H1 (cell line): ENCODE measurements at regions not wholly inside any gene's neighbourhood (a gene's known extent, or its start where the extent isn't known, plus 50 kb on each side); places are given as distances from the start of the nearest gene placed in this dataset.

ENCODE experiments used
- CTCF ChIA-PET: fragments of 300-600 bp; sonication (Branson Sonifier 250); formaldehyde crosslinking; loops from one replicate; lab custom pipeline; 2021; ENCODE audit not compliant: partially characterized antibody; lab: Charles Lee
- POLR2A ChIA-PET: fragments of 300-600 bp; sonication (Branson Sonifier 250); formaldehyde crosslinking; loops from one replicate; lab custom pipeline; 2021; ENCODE audit warnings: inconsistent platforms; ENCODE audit not compliant: partially characterized antibody; lab: Charles Lee
- DNase-seq, 2 experiments: peaks; one replicate each; pipeline versions ENCODE4 v3.0.0 to v3.0.0-alpha.2; 2010 to 2022; ENCODE audit warnings: low spot score in 2 of 2, low read depth in 1 of 2, mixed read lengths in 1 of 2
- FAIRE-seq: peaks from 2 replicates; lab custom pipeline; 2011; peaks lifted over from hg19 to GRCh38; lab: Jason Lieb, UNC
- H2AFZ ChIP-seq: 2 replicates; pipeline ENCODE4 v1.8.1; 2012; ENCODE audit warnings: low read length, inconsistent platforms
- H2AK5ac ChIP-seq: 2 replicates; pipeline ENCODE4 v1.6.1; 2013; ENCODE audit warnings: low read depth, low read length
- H2BK120ac ChIP-seq: replicated peaks from 2 replicates; pipeline ENCODE3; 2013; ENCODE audit warnings: low read depth, low read length, inconsistent platforms
- H2BK12ac ChIP-seq: 2 replicates; pipeline ENCODE4 v1.6.1; 2013; ENCODE audit warnings: low read depth, low read length
- H2BK15ac ChIP-seq: 2 replicates; pipeline ENCODE4 v1.6.1; 2013; ENCODE audit warnings: low read length
- H2BK20ac ChIP-seq: 2 replicates; pipeline ENCODE4 v1.6.1; 2013; ENCODE audit warnings: low read length
- H2BK5ac ChIP-seq: 2 replicates; pipeline ENCODE4 v1.6.1; 2013; ENCODE audit warnings: low read depth, low read length
- H3K14ac ChIP-seq: 2 replicates; pipeline ENCODE4 v1.6.1; 2013; ENCODE audit warnings: inconsistent platforms; ENCODE audit not compliant: insufficient read length
- H3K18ac ChIP-seq: 2 replicates; pipeline ENCODE4 v1.6.1; 2013; ENCODE audit warnings: low read length; ENCODE audit errors: extremely low read depth
- H3K23ac ChIP-seq: 2 replicates; pipeline ENCODE4 v1.6.1; 2013; ENCODE audit warnings: inconsistent platforms; ENCODE audit not compliant: insufficient read length
- H3K23me2 ChIP-seq: 2 replicates; pipeline ENCODE4 v1.6.1; 2013; ENCODE audit warnings: low read depth, low read length
- H3K27ac ChIP-seq: 2 replicates; pipeline ENCODE4 v1.6.1; 2011; ENCODE audit warnings: low read depth, low read length, inconsistent platforms
- H3K27me3 ChIP-seq, 4 experiments: replicated peaks in 1 of 4; 1 replicate in 1 of 4; 2 replicates in 3 of 4; pipeline versions ENCODE4 v1.6.1 to v1.8.1; 2011 to 2013; ENCODE audit warnings: low read length in 3 of 4, mild to moderate bottlenecking in 3 of 4, inconsistent platforms in 2 of 4, mixed read lengths in 2 of 4, moderate library complexity in 1 of 4; ENCODE audit not compliant: control insufficient read depth in 3 of 4, insufficient read depth in 3 of 4; ENCODE audit errors: extremely low read depth in 1 of 4
- H3K36me3 ChIP-seq, 4 experiments: 2 replicates each; pipeline versions ENCODE4 v1.6.1 to v1.8.1; 2011 to 2013; ENCODE audit warnings: mild to moderate bottlenecking in 4 of 4, low read length in 3 of 4, moderate library complexity in 2 of 4, control low read depth in 1 of 4, inconsistent platforms in 1 of 4; ENCODE audit not compliant: insufficient read depth in 4 of 4, control insufficient read depth in 2 of 4
- H3K4ac ChIP-seq: replicated peaks from 2 replicates; pipeline ENCODE3; 2013; ENCODE audit warnings: low read length, low read depth, mixed read lengths, inconsistent platforms; ENCODE audit not compliant: insufficient read length
- H3K4me1 ChIP-seq, 4 experiments: replicated peaks in 1 of 4; 1 replicate in 1 of 4; 2 replicates in 3 of 4; pipeline versions ENCODE4 v1.6.1 to v1.8.1; 2011 to 2013; ENCODE audit warnings: low read length in 3 of 4, inconsistent platforms in 2 of 4, mixed read lengths in 1 of 4; ENCODE audit not compliant: insufficient read depth in 4 of 4, control insufficient read depth in 3 of 4
- H3K4me2 ChIP-seq, 2 experiments: 2 replicates each; pipeline versions ENCODE4 v1.6.1 to v1.8.1; 2011 to 2013; ENCODE audit warnings: low read depth in 2 of 2, low read length in 2 of 2, control low read depth in 1 of 2, inconsistent platforms in 1 of 2, mild to moderate bottlenecking in 1 of 2; ENCODE audit not compliant: insufficient read depth in 1 of 2
- H3K4me3 ChIP-seq, 4 experiments: fragments of 200-600, 300-600 bp in 1 of 4; sonication (generic), shearing (Covaris generic), sonication (Bioruptor Twin) in 1 of 4; 2 replicates each; pipeline versions ENCODE4 v1.5.1 to v1.8.1; 2011 to 2016; ENCODE audit warnings: low read length in 4 of 4, low read depth in 3 of 4, control low read depth in 2 of 4, inconsistent platforms in 2 of 4, mild to moderate bottlenecking in 2 of 4, mixed read lengths in 1 of 4, moderate library complexity in 1 of 4; ENCODE audit not compliant: insufficient read depth in 2 of 4; ENCODE audit errors: extremely low read depth in 1 of 4
- H3K56ac ChIP-seq: replicated peaks from 2 replicates; pipeline ENCODE3; 2013; ENCODE audit warnings: low read depth, mild to moderate bottlenecking, mixed read lengths, low read length, inconsistent platforms; ENCODE audit not compliant: insufficient read length
- H3K79me1 ChIP-seq: 2 replicates; pipeline ENCODE4 v1.6.1; 2013; ENCODE audit warnings: low read depth, low read length, control low read depth
- H3K79me2 ChIP-seq, 2 experiments: 2 replicates each; pipeline versions ENCODE4 v1.6.1 to v1.8.1; 2012 to 2013; ENCODE audit warnings: low read length in 2 of 2, mild to moderate bottlenecking in 2 of 2, inconsistent platforms in 1 of 2; ENCODE audit not compliant: insufficient read depth in 2 of 2, control insufficient read depth in 1 of 2
- H3K9ac ChIP-seq, 4 experiments: replicated peaks in 1 of 4; 1 replicate in 1 of 4; 2 replicates in 3 of 4; pipeline versions ENCODE4 v1.6.1 to v1.8.1; 2011 to 2013; ENCODE audit warnings: low read depth in 3 of 4, low read length in 3 of 4, control low read depth in 2 of 4, mild to moderate bottlenecking in 2 of 4, moderate library complexity in 2 of 4, inconsistent platforms in 1 of 4; ENCODE audit errors: extremely low read depth in 1 of 4
- H3K9me3 ChIP-seq, 2 experiments: 2 replicates each; pipeline versions ENCODE4 v1.6.1 to v1.8.1; 2012 to 2013; ENCODE audit warnings: mild to moderate bottlenecking in 2 of 2, moderate library complexity in 2 of 2, control low read depth in 1 of 2, inconsistent platforms in 1 of 2, low read depth in 1 of 2, low read length in 1 of 2, mixed read lengths in 1 of 2; ENCODE audit not compliant: insufficient read depth in 2 of 2
- H4K20me1 ChIP-seq, 2 experiments: replicated peaks in 1 of 2; 2 replicates each; pipeline versions ENCODE3 to v1.8.1; 2011 to 2013; ENCODE audit warnings: inconsistent platforms in 2 of 2, low read length in 2 of 2, mild to moderate bottlenecking in 1 of 2; ENCODE audit not compliant: insufficient read depth in 2 of 2, control insufficient read depth in 1 of 2
- H4K5ac ChIP-seq: 2 replicates; pipeline ENCODE4 v1.6.1; 2013; ENCODE audit warnings: low read length, low read depth, mixed read lengths, inconsistent platforms; ENCODE audit not compliant: insufficient read length
- H4K8ac ChIP-seq: 2 replicates; pipeline ENCODE4 v1.8.0; 2013; ENCODE audit warnings: mild to moderate bottlenecking, moderate library complexity, low read length, inconsistent platforms; ENCODE audit not compliant: insufficient read depth; ENCODE audit errors: extremely low read depth
- H4K91ac ChIP-seq: replicated peaks from 2 replicates; pipeline ENCODE3; 2013; ENCODE audit warnings: low read length, mixed read lengths, inconsistent platforms; ENCODE audit not compliant: insufficient read length
- MAFK ChIP-seq: IDR thresholded peaks from 2 replicates; pipeline ENCODE4 v1.6.1; 2012; ENCODE audit warnings: low read depth, mild to moderate bottlenecking, improper control_type of control experiment, low read length
- NANOG ChIP-seq: IDR thresholded peaks from 2 replicates; pipeline ENCODE4 v1.6.1; 2011; ENCODE audit warnings: low read length, low read depth, mild to moderate bottlenecking, inconsistent platforms; ENCODE audit not compliant: insufficient read depth, poor library complexity, severe bottlenecking
- RAD21 ChIP-seq, 2 experiments: IDR thresholded peaks in 1 of 2; conservative IDR thresholded peaks in 1 of 2; 2 replicates each; pipeline ENCODE4 v1.6.1; 2011; ENCODE audit warnings: low read depth in 2 of 2, low read length in 2 of 2, improper control_type of control experiment in 1 of 2, inconsistent platforms in 1 of 2, mild to moderate bottlenecking in 1 of 2, moderate library complexity in 1 of 2
- RFX5 ChIP-seq: IDR thresholded peaks from 2 replicates; pipeline ENCODE4 v1.6.1; 2011; ENCODE audit warnings: low read depth, low read length, improper control_type of control experiment, borderline replicate concordance
- SAP30 ChIP-seq: fragments of 300-600 bp; sonication (generic); IDR thresholded peaks from 2 replicates; pipeline ENCODE4 v1.7.1; 2012; ENCODE audit warnings: low read length, moderate library complexity, mild to moderate bottlenecking, inconsistent platforms; ENCODE audit not compliant: insufficient read depth, insufficient replicate concordance
- SIN3A ChIP-seq, 2 experiments: IDR thresholded peaks in 1 of 2; conservative IDR thresholded peaks in 1 of 2; 2 replicates each; pipeline ENCODE4 v1.6.1; 2011 to 2012; ENCODE audit warnings: low read length in 2 of 2, improper control_type of control experiment in 1 of 2, low read depth in 1 of 2, mild to moderate bottlenecking in 1 of 2
- SP4 ChIP-seq: IDR thresholded peaks from 2 replicates; pipeline ENCODE4 v1.6.1; 2012; ENCODE audit warnings: low read length, inconsistent platforms
- TCF12 ChIP-seq: IDR thresholded peaks from 2 replicates; pipeline ENCODE4 v1.6.1; 2011; ENCODE audit warnings: low read depth, mild to moderate bottlenecking, low read length
- WGBS, 2 experiments: shearing (Covaris generic) in 1 of 2; methylation state at CpG; one replicate each; pipeline versions ENCODE4 v1.1.6 to v1.1.7; 2013 to 2015; ENCODE audit warnings: low lambda C conversion rate in 2 of 2, mixed read lengths in 2 of 2, inconsistent platforms in 1 of 2, low coverage in 1 of 2, missing lambda C conversion rate in 1 of 2; ENCODE audit not compliant: insufficient replicate concordance in 2 of 2, insufficient coverage in 1 of 2, insufficient read length in 1 of 2; ENCODE audit errors: extremely low coverage in 1 of 2, missing lambda C conversion rate in 1 of 2; 5-methylcytosine and 5-hydroxymethylcytosine counted together
- TF ChIP-seq, protein P1 (sequence below): IDR thresholded peaks from 2 replicates; pipeline ENCODE4 v1.6.1; 2012; ENCODE audit warnings: inconsistent platforms

DNA sequence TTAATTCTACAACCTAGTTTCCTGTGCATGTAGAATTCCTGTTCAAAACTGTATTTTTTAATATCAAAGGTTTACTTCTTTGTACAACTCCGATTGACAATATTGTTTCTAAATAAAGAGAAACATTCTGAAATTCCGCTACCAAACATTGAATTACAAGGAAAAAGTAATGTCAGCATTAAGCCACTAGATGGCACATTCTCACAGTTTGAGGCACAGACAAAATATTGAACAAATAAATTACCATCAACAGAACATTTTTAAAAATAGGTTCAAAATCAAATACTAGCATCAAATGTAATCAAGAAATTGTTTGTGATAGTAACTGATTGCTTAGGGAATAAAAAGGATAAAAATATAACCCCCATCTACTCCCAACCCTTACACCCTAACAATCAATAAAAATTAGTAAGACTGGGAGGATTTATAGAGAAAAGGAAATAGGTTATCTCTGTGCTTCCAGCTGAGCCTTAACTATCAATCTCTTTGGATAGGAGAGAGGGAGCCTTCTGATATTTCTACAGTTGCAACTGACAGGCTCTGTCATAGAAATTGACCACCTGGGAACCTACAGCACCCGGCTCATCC, 86.6 kb upstream of the C7orf33 start:
- Histone ChIP-seq H3K18ac (no peak overlapping the region), H3K4me1 (peaks cover 9 to 21% (median 14%) of the 10 kb centered on the region in 4 experiments), H3K27ac (no peak overlapping the region), H4K8ac (no peak overlapping the region), H2BK20ac (no peak overlapping the region), H3K79me1 (no peaks in the 10 kb centered on the region), H3K4me2 (no peak overlapping the region), H3K4ac (no peak overlapping the region), H4K5ac (no peak overlapping the region), H2BK120ac (no peak overlapping the region), H3K36me3 (no peaks in the 10 kb centered on the region), H3K79me2 (no peaks in the 10 kb centered on the region), H3K56ac (no peak overlapping the region), H4K91ac (no peak overlapping the region), H3K14ac (no peak overlapping the region), H2BK15ac (no peak overlapping the region), H4K20me1 (no peaks in the 10 kb centered on the region), H2BK12ac (no peak overlapping the region), H3K27me3 (no peaks in the 10 kb centered on the region), H3K23ac (no peak overlapping the region), H2AFZ (no peak overlapping the region), H3K4me3 (no peak overlapping the region), H3K9ac (no peak overlapping the region), H2BK5ac (no peak overlapping the region), H3K9me3 (no peaks in the 10 kb centered on the region), H2AK5ac (no peak overlapping the region), H3K23me2 (no peaks in the 10 kb centered on the region)
- no peak for DNase-seq
- ChIA-PET CTCF (interaction anchor here (0.6 to 3.0 kb wide), 10 partner anchors 17 to 270 kb away, joined by 3 to 16 read pairs (median 5); no protein-coding TSS in a partner anchor), POLR2A (no interaction called here)
- peak; percentile 52 for FAIRE-seq
- WGBS, 2 experiments: 66% methylated on average over 3 of the region's 3 CpGs; no CpG with 5 or more reads in 1 of the 2 experiments
- TF ChIP-seq, protein P1, sequence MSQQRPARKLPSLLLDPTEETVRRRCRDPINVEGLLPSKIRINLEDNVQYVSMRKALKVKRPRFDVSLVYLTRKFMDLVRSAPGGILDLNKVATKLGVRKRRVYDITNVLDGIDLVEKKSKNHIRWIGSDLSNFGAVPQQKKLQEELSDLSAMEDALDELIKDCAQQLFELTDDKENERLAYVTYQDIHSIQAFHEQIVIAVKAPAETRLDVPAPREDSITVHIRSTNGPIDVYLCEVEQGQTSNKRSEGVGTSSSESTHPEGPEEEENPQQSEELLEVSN: no peak
- TF ChIP-seq NANOG (no peak), SIN3A (conservative IDR thresholded peaks at IDR 0.05 in 1 of 2, IDR thresholded peaks at IDR 0.05 in 1 of 2; ENCODE audit: low read depth in 1 of 2, low read length in 2 of 2) (no peak), RAD21 (IDR thresholded peaks at IDR 0.05 in 1 of 2, conservative IDR thresholded peaks at IDR 0.05 in 1 of 2; ENCODE audit: low read depth in 2 of 2, low read length in 2 of 2) (peak; percentile 62 to 76), SAP30 (no peak), RFX5 (no peak), SP4 (no peak), MAFK (peak; percentile 29; the same call in 1 of the 2 replicates), TCF12 (no peak)
